H9 (cell line): ENCODE measurements at regions not wholly inside any gene's neighbourhood (a gene's known extent, or its start where the extent isn't known, plus 50 kb on each side); places are given as distances from the start of the nearest gene placed in this dataset.
A peak's percentile ranks its signal among the peaks of the same experiment; 100 is the strongest.

Source experiments
- DNase-seq: peaks from one replicate; pipeline ENCODE4 v3.0.0-alpha.2; 2017
- H2AFZ ChIP-seq: one replicate; pipeline ENCODE4 v1.6.1; 2013; ENCODE audit warnings: mild to moderate bottlenecking, low read length, control low read depth, moderate library complexity
- H2AK5ac ChIP-seq: 2 replicates; pipeline ENCODE4 v1.6.1; 2013; ENCODE audit warnings: low read length, control low read depth, mixed read lengths; ENCODE audit not compliant: insufficient read length
- H2BK120ac ChIP-seq: one replicate; pipeline ENCODE4 v1.6.1; 2013; ENCODE audit warnings: low read depth, mild to moderate bottlenecking, low read length, control low read depth, inconsistent platforms; ENCODE audit not compliant: poor library complexity, severe bottlenecking
- H2BK12ac ChIP-seq: 2 replicates; pipeline ENCODE4 v1.6.1; 2013; ENCODE audit warnings: low read length, control low read depth, mixed read lengths, low read depth; ENCODE audit not compliant: insufficient read length
- H2BK15ac ChIP-seq: 2 replicates; pipeline ENCODE4 v1.6.1; 2013; ENCODE audit warnings: low read depth, low read length, control low read depth
- H2BK20ac ChIP-seq: one replicate; pipeline ENCODE4 v1.6.1; 2013; ENCODE audit warnings: low read depth, mild to moderate bottlenecking, low read length, control low read depth, inconsistent platforms; ENCODE audit not compliant: poor library complexity, severe bottlenecking
- H2BK5ac ChIP-seq: 2 replicates; pipeline ENCODE4 v1.6.1; 2013; ENCODE audit warnings: low read length, control low read depth, mixed read lengths; ENCODE audit not compliant: insufficient read length
- H3K14ac ChIP-seq: 2 replicates; pipeline ENCODE4 v1.6.1; 2013; ENCODE audit warnings: low read length, control low read depth; ENCODE audit not compliant: insufficient read depth
- H3K18ac ChIP-seq: 2 replicates; pipeline ENCODE4 v1.6.1; 2013; ENCODE audit warnings: low read depth, mild to moderate bottlenecking, mixed read lengths, low read length, control low read depth; ENCODE audit not compliant: insufficient read length
- H3K23ac ChIP-seq: 2 replicates; pipeline ENCODE4 v1.6.1; 2013; ENCODE audit warnings: low read length, control low read depth, mixed read lengths, low read depth; ENCODE audit not compliant: insufficient read length
- H3K23me2 ChIP-seq: 2 replicates; pipeline ENCODE4 v1.6.1; 2013; ENCODE audit warnings: low read depth, mild to moderate bottlenecking, mixed read lengths, low read length, control low read depth; ENCODE audit not compliant: insufficient read length, poor library complexity, severe bottlenecking
- H3K27ac ChIP-seq: 2 replicates; pipeline ENCODE4 v1.5.1; 2013; ENCODE audit warnings: low read length, control low read depth, mixed read lengths, low read depth; ENCODE audit not compliant: insufficient read length
- H3K27me3 ChIP-seq: 2 replicates; pipeline ENCODE4 v1.6.1; 2013; ENCODE audit warnings: low read length, control low read depth, inconsistent platforms; ENCODE audit not compliant: insufficient read depth
- H3K4ac ChIP-seq: 2 replicates; pipeline ENCODE4 v1.6.1; 2013; ENCODE audit warnings: low read depth, mild to moderate bottlenecking, control low read depth, inconsistent platforms, low read length, moderate library complexity
- H3K4me1 ChIP-seq: 2 replicates; pipeline ENCODE4 v1.6.1; 2013; ENCODE audit warnings: low read length, control low read depth, inconsistent platforms; ENCODE audit not compliant: insufficient read depth
- H3K4me2 ChIP-seq: 2 replicates; pipeline ENCODE4 v1.6.1; 2013; ENCODE audit warnings: low read length, control low read depth, mixed read lengths; ENCODE audit not compliant: insufficient read length, insufficient read depth
- H3K56ac ChIP-seq: 2 replicates; pipeline ENCODE4 v1.6.1; 2013; ENCODE audit warnings: low read depth, mild to moderate bottlenecking, mixed read lengths, low read length, control low read depth; ENCODE audit not compliant: insufficient read length
- H3K79me1 ChIP-seq: 2 replicates; pipeline ENCODE4 v1.6.1; 2013; ENCODE audit warnings: low read depth, mild to moderate bottlenecking, moderate library complexity, low read length, control low read depth, inconsistent platforms; ENCODE audit not compliant: insufficient read depth, poor library complexity, severe bottlenecking
- H3K79me2 ChIP-seq: 2 replicates; pipeline ENCODE4 v1.6.1; 2013; ENCODE audit warnings: low read length, control low read depth, inconsistent platforms; ENCODE audit not compliant: insufficient read depth
- H3K9ac ChIP-seq: 2 replicates; pipeline ENCODE4 v1.6.1; 2013; ENCODE audit warnings: low read length, control low read depth, mixed read lengths; ENCODE audit not compliant: insufficient read length; ENCODE audit errors: extremely low read depth
- H3K9me3 ChIP-seq: one replicate; pipeline ENCODE4 v1.6.1; 2013; ENCODE audit warnings: low read depth, low read length, inconsistent platforms; ENCODE audit not compliant: control insufficient read depth
- H3T11ph ChIP-seq: one replicate; pipeline ENCODE4 v1.6.1; 2013; ENCODE audit warnings: mild to moderate bottlenecking, low read length, control low read depth, inconsistent platforms
- H4K20me1 ChIP-seq: one replicate; pipeline ENCODE4 v1.6.1; 2013; ENCODE audit not compliant: control insufficient read depth, insufficient read length, insufficient read depth
- H4K5ac ChIP-seq: 2 replicates; pipeline ENCODE4 v1.6.1; 2013; ENCODE audit warnings: low read depth, mild to moderate bottlenecking, mixed read lengths, low read length, control low read depth; ENCODE audit not compliant: insufficient read length
- H4K8ac ChIP-seq: replicated peaks from 2 replicates; pipeline ENCODE4 v1.6.1; 2013; ENCODE audit warnings: low read length, control low read depth, mixed read lengths, low read depth; ENCODE audit not compliant: insufficient read length
- H4K91ac ChIP-seq: 2 replicates; pipeline ENCODE4 v1.6.1; 2013; ENCODE audit warnings: low read depth, mild to moderate bottlenecking, moderate library complexity, mixed read lengths, low read length, control low read depth; ENCODE audit not compliant: insufficient read length
- H3K27ac Mint-ChIP-seq, 3 experiments: 2 replicates in 2 of 3; 3 replicates in 1 of 3; pipeline ENCODE4 v1.8.0; 2020 to 2021; ENCODE audit warnings: mixed read lengths in 3 of 3, mild to moderate bottlenecking in 1 of 3, moderate library complexity in 1 of 3
- H3K27me3 Mint-ChIP-seq: 2 replicates; pipeline ENCODE4 v1.8.0; 2021; ENCODE audit warnings: low read depth, mild to moderate bottlenecking, moderate library complexity, mixed read lengths
- H3K36me3 Mint-ChIP-seq, 3 experiments: 2 replicates in 2 of 3; 3 replicates in 1 of 3; pipeline ENCODE4 v1.8.0; 2020 to 2021; ENCODE audit warnings: low read depth in 3 of 3, mixed read lengths in 3 of 3; ENCODE audit not compliant: insufficient read depth in 1 of 3
- H3K4me1 Mint-ChIP-seq, 2 experiments: 2 replicates each; pipeline ENCODE4 v1.8.0; 2020; ENCODE audit warnings: mixed read lengths in 2 of 2
- H3K4me3 Mint-ChIP-seq, 2 experiments: 2 replicates in 1 of 2; 3 replicates in 1 of 2; pipeline ENCODE4 v1.8.0; 2020 to 2021; ENCODE audit warnings: mild to moderate bottlenecking in 2 of 2, mixed read lengths in 2 of 2, moderate library complexity in 1 of 2
- H3K9me3 Mint-ChIP-seq, 2 experiments: 2 replicates in 1 of 2; 3 replicates in 1 of 2; pipeline ENCODE4 v1.8.0; 2020; ENCODE audit warnings: mild to moderate bottlenecking in 2 of 2, mixed read lengths in 2 of 2, moderate library complexity in 1 of 2
- WGBS: extraction: QIAGEN DNeasy Blood & Tissue Kit; methylation state at CpG from one replicate; pipeline ENCODE4 v1.1.7; 2013; ENCODE audit warnings: missing lambda C conversion rate, low lambda C conversion rate, mixed read lengths; ENCODE audit not compliant: insufficient read length; ENCODE audit errors: extremely low coverage; 5-methylcytosine and 5-hydroxymethylcytosine counted together
- TF ChIP-seq, protein P1 (sequence below): fragments of 200-600 bp; sonication (generic); conservative IDR thresholded peaks from 3 replicates; pipeline ENCODE4 v1.8.0; 2021; ENCODE audit warnings: antibody characterized with exemption, mild to moderate bottlenecking

DNA sequence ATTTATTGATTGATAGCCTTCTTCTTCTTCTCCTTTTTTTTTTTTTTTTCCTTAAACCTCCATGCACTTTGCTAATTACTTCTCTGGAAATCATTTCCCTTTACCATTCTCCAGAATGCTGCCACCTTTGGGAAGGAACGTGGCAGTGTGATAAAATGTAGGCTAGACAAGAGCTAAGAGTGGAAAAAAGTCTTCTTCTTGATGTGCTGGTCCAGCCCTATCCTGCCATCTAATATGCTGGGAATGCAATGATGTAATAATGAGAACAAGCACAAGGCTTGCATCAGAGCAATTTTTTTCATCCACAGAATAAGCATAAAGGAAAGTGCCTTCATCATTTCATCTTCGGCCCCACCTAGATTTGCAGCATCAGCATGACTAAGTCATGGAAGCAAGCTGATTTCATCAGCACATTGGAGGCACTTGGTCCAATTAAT, 128.7 kb upstream of the ZFHX3 start:
- Histone ChIP-seq H3K23ac (no peak overlapping the region), H3K27ac (no peak overlapping the region), H2BK20ac (no peak overlapping the region), H2BK120ac (no peak overlapping the region), H3K56ac (no peak overlapping the region), H3K9ac (no peak overlapping the region), H3K18ac (no peak overlapping the region), H2AK5ac (no peak overlapping the region), H4K20me1 (no peaks in the 10 kb centered on the region), H3K79me2 (no peaks in the 10 kb centered on the region), H3K27me3 (no peaks in the 10 kb centered on the region), H2AFZ (no peak overlapping the region), H3K14ac (no peak overlapping the region), H3K79me1 (no peaks in the 10 kb centered on the region), H3K9me3 (no peaks in the 10 kb centered on the region), H4K8ac (no peak overlapping the region), H3K23me2 (no peaks in the 10 kb centered on the region), H3T11ph (no peak overlapping the region), H2BK5ac (no peak overlapping the region), H2BK15ac (no peak overlapping the region), H4K5ac (no peak overlapping the region), H3K4me2 (no peak overlapping the region), H4K91ac (no peak overlapping the region), H2BK12ac (no peak overlapping the region), H3K4me1 (peaks cover 4% of the 10 kb centered on the region; the same call in 1 of the 2 replicates), H3K4ac (no peak overlapping the region)
- no peaks in the 10 kb centered on the region for H3K9me3 Mint-ChIP-seq
- H3K27me3 Mint-ChIP-seq: peaks cover 25% of the 10 kb centered on the region
- H3K4me3 Mint-ChIP-seq: no peak overlapping the region
- TF ChIP-seq, protein P1, sequence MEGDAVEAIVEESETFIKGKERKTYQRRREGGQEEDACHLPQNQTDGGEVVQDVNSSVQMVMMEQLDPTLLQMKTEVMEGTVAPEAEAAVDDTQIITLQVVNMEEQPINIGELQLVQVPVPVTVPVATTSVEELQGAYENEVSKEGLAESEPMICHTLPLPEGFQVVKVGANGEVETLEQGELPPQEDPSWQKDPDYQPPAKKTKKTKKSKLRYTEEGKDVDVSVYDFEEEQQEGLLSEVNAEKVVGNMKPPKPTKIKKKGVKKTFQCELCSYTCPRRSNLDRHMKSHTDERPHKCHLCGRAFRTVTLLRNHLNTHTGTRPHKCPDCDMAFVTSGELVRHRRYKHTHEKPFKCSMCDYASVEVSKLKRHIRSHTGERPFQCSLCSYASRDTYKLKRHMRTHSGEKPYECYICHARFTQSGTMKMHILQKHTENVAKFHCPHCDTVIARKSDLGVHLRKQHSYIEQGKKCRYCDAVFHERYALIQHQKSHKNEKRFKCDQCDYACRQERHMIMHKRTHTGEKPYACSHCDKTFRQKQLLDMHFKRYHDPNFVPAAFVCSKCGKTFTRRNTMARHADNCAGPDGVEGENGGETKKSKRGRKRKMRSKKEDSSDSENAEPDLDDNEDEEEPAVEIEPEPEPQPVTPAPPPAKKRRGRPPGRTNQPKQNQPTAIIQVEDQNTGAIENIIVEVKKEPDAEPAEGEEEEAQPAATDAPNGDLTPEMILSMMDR: peak; percentile 64
- DNase-seq: no peak
- no CpG with 5 or more reads among the region's 2 CpGs for WGBS
- no peak overlapping the region for H3K27ac Mint-ChIP-seq
- H3K4me1 Mint-ChIP-seq: peaks cover 27 to 47% of the 10 kb centered on the region in 2 experiments
- H3K36me3 Mint-ChIP-seq: no peaks in the 10 kb centered on the region
